Suprapubic skin (tissue), 4 donors: ENCODE measurements at regions not wholly inside any gene's neighbourhood (a gene's known extent, or its start where the extent isn't known, plus 50 kb on each side); places are given as distances from the start of the nearest gene placed in this dataset.

Experiments used
- DNase-seq, 2 donors: peaks; one replicate each; pipeline ENCODE4 v3.0.0-alpha.2; 2019; ENCODE audit warnings: low spot score in 2 of 2
- H3K27ac ChIP-seq: fragments of 200-600 bp; sonication (generic); one replicate; pipeline ENCODE4 v1.5.1; 2019
- H3K27me3 ChIP-seq: fragments of 200-600 bp; sonication (generic); one replicate; pipeline ENCODE4 v1.5.1; 2019
- H3K36me3 ChIP-seq: fragments of 200-600 bp; sonication (generic); one replicate; pipeline ENCODE4 v1.5.1; 2019
- H3K4me1 ChIP-seq: fragments of 200-600 bp; sonication (generic); one replicate; pipeline ENCODE4 v1.5.1; 2019
- H3K4me3 ChIP-seq: fragments of 200-600 bp; sonication (generic); one replicate; pipeline ENCODE4 v1.5.1; 2019; ENCODE audit warnings: mild to moderate bottlenecking
- H3K9me3 ChIP-seq: fragments of 200-600 bp; sonication (generic); one replicate; pipeline ENCODE4 v1.5.1; 2019
- CTCF ChIP-seq, 2 donors: fragments of 200-600 bp in 1 of 2; fragments of 450-650 bp in 1 of 2; sonication (generic) in 1 of 2; IDR thresholded peaks; one replicate each; pipeline ENCODE4 v1.5.1; 2016 to 2019; ENCODE audit warnings: antibody characterized with exemption in 2 of 2, mild to moderate bottlenecking in 1 of 2, moderate library complexity in 1 of 2
- EP300 ChIP-seq: sonication (generic); formaldehyde crosslinking; IDR thresholded peaks from one replicate; pipeline ENCODE4 v1.6.1; 2017; ENCODE audit warnings: antibody characterized with exemption
- POLR2A ChIP-seq, 2 donors: fragments of 450-650 bp; IDR thresholded peaks; one replicate each; pipeline ENCODE4 v1.6.1; 2017; ENCODE audit warnings: antibody characterized with exemption in 2 of 2, mild to moderate bottlenecking in 2 of 2, moderate library complexity in 2 of 2
- POLR2AphosphoS5 ChIP-seq, 3 donors: sonication (generic); formaldehyde crosslinking; IDR thresholded peaks; one replicate each; pipeline ENCODE4 v1.6.1; 2017; ENCODE audit warnings: antibody characterized with exemption in 3 of 3
- WGBS: methylation state at CpG from one replicate; pipeline ENCODE4 v1.1.5; 2018; 5-methylcytosine and 5-hydroxymethylcytosine counted together

GRCh38 chr6:132231121-132231884, 170.0 kb downstream of the MOXD1 start:
- Histone ChIP-seq H3K4me3 (no peak overlapping the region), H3K27ac (no peak overlapping the region), H3K4me1 (no peaks in the 10 kb centered on the region), H3K9me3 (no peaks in the 10 kb centered on the region), H3K27me3 (no peaks in the 10 kb centered on the region), H3K36me3 (no peaks in the 10 kb centered on the region)
- WGBS = 47% methylated on average over 4 of the region's 4 CpGs
- DNase-seq = no peak
- TF ChIP-seq CTCF (IDR thresholded peaks at IDR 0.05) (no peak), POLR2A (IDR thresholded peaks at IDR 0.05) (no peak), POLR2AphosphoS5 (IDR thresholded peaks at IDR 0.05) (no peak), EP300 (no peak)

GRCh38 chr6:132228894-132229293, 172.4 kb downstream of the MOXD1 start:
- Histone ChIP-seq H3K27ac (no peak overlapping the region), H3K27me3 (no peaks in the 10 kb centered on the region), H3K4me1 (no peaks in the 10 kb centered on the region), H3K4me3 (no peak overlapping the region), H3K9me3 (no peaks in the 10 kb centered on the region), H3K36me3 (no peaks in the 10 kb centered on the region)
- WGBS = 87% methylated on average over 1 of the region's 1 CpG
- TF ChIP-seq CTCF (IDR thresholded peaks at IDR 0.05) = no peak
- no peak for TF ChIP-seq EP300
- TF ChIP-seq POLR2A (IDR thresholded peaks at IDR 0.05) = no peak
- no peak for TF ChIP-seq POLR2AphosphoS5 (IDR thresholded peaks at IDR 0.05)
- DNase-seq = no peak

GRCh38 chr6:132227904-132228303, 173.4 kb downstream of the MOXD1 start:
- no peaks in the 10 kb centered on the region for H3K9me3 ChIP-seq
- TF ChIP-seq CTCF (IDR thresholded peaks at IDR 0.05) (no peak), POLR2AphosphoS5 (IDR thresholded peaks at IDR 0.05) (no peak), EP300 (no peak), POLR2A (IDR thresholded peaks at IDR 0.05) (no peak)
- no peaks in the 10 kb centered on the region for H3K4me1 ChIP-seq
- no peak overlapping the region for H3K27ac ChIP-seq
- no peaks in the 10 kb centered on the region for H3K36me3 ChIP-seq
- DNase-seq = no peak
- H3K27me3 ChIP-seq = no peaks in the 10 kb centered on the region
- no peak overlapping the region for H3K4me3 ChIP-seq

GRCh38 chr6:132224943-132225342, 176.3 kb downstream of the MOXD1 start:
- H3K4me3 ChIP-seq = no peak overlapping the region
- H3K9me3 ChIP-seq = no peaks in the 10 kb centered on the region
- no peak overlapping the region for H3K27ac ChIP-seq
- no peaks in the 10 kb centered on the region for H3K4me1 ChIP-seq
- H3K27me3 ChIP-seq = no peaks in the 10 kb centered on the region
- 97% methylated on average over 3 of the region's 3 CpGs for WGBS
- no peak for TF ChIP-seq POLR2A (IDR thresholded peaks at IDR 0.05)
- TF ChIP-seq CTCF (IDR thresholded peaks at IDR 0.05) = no peak
- TF ChIP-seq EP300 = no peak
- no peak for TF ChIP-seq POLR2AphosphoS5 (IDR thresholded peaks at IDR 0.05)
- no peaks in the 10 kb centered on the region for H3K36me3 ChIP-seq
- DNase-seq = no peak

- H3K4me3 ChIP-seq = no peak overlapping the region
- TF ChIP-seq EP300 = no peak
- no peak for TF ChIP-seq POLR2AphosphoS5 (IDR thresholded peaks at IDR 0.05)
- no peak for TF ChIP-seq CTCF (IDR thresholded peaks at IDR 0.05)
- no peak for TF ChIP-seq POLR2A (IDR thresholded peaks at IDR 0.05)
- DNase-seq = no peak
- no peaks in the 10 kb centered on the region for H3K4me1 ChIP-seq
- H3K9me3 ChIP-seq = no peaks in the 10 kb centered on the region
- no peak overlapping the region for H3K27ac ChIP-seq
- WGBS = 32% methylated on average over 1 of the region's 1 CpG
- no peaks in the 10 kb centered on the region for H3K36me3 ChIP-seq
- H3K27me3 ChIP-seq = no peaks in the 10 kb centered on the region
Observed at GRCh38 chr6:132220800-132221199, 180.5 kb downstream of the MOXD1 start.
